HG03439 (cell line): ENCODE measurements at regions not wholly inside any gene's neighbourhood (a gene's known extent, or its start where the extent isn't known, plus 50 kb on each side); places are given as distances from the start of the nearest gene placed in this dataset.
"Not testable (repeated sequence)": the region's sequence is repeated elsewhere in the genome, so short reads cannot be mapped to it uniquely, and the experiment has no call there.

Experiments used
- ATAC-seq: cut with Tn5 transposase; IDR thresholded peaks from one replicate; pipeline ENCODE4 v1.9.1; 2021; ENCODE audit warnings: mild to moderate bottlenecking, moderate library complexity; ENCODE audit not compliant: unreplicated experiment

DNA sequence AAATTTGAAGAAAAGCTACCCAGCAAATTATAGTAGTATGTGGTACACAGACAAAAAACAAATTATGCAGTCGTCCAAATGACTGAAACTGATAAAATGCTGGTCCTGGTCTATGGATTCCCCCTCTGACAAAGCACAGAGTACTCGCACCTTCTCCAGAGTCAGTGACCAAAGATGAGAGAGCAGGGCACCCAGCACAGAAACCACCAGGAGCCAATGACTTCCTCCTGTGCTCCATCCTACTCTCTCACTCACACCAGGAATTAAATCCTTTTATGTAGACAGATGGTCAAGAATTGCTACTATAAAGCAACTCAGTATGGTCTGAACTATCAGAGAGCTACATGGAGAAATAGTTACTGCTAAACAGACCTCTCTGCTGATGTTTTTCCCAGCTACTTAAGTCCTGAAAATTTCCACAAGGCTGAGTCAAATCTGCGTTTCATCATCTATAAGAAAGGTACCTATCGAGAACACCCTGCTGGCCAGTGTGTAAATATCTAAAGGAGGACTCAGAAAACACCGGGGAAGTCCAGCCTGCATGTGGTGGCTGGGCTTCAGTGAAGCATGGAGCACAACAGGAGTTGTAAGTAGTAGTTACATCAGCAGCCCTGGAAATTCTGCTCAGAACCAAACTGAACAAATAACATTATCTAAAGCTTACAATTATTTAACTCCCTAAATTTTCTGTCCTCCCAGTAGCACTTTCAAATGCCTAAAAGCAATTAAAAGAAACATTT is 84.5 kb upstream of the FBXO28 start:
- ATAC-seq = peak; percentile 70

DNA sequence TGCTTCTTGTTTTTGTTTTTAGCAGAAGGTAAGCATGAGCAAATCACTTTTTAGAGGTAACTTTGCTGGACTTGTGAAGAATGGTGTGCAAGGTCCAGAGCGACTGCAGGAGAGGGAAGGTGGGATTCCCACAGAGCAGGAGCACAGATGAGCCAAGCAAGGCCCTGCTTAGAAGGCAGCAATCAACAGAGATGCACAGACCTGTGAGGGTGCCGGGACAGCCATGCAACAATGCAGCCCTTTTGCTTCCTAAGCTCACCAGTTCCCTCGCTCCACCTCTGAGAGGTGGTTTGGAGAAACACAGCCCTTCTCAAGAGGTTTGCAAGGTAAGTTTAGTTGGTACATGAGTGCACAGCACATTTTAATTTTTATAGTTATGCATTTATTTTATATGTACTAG is 85.1 kb upstream of the FBXO28 start:
- ATAC-seq = not testable (repeated sequence)

DNA sequence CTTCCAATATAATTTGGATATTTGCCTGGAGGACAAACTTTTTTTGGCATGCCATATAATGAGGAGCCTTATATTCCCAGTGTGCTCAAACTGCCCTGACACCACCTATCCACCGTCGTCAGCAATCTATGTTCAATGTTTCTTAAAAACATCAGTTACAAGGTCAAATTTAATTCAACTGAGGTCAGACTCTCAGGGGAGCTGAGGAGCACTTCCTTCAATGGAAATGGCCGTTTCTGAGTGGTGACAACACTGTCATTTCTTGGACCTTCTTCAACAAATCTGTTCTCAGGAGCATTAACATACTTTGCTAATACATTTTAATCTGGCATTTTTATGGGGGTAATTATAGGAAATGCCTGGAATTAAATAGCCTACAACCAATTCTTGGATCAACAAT is 90.8 kb upstream of the FBXO28 start:
- not testable (repeated sequence) for ATAC-seq

DNA sequence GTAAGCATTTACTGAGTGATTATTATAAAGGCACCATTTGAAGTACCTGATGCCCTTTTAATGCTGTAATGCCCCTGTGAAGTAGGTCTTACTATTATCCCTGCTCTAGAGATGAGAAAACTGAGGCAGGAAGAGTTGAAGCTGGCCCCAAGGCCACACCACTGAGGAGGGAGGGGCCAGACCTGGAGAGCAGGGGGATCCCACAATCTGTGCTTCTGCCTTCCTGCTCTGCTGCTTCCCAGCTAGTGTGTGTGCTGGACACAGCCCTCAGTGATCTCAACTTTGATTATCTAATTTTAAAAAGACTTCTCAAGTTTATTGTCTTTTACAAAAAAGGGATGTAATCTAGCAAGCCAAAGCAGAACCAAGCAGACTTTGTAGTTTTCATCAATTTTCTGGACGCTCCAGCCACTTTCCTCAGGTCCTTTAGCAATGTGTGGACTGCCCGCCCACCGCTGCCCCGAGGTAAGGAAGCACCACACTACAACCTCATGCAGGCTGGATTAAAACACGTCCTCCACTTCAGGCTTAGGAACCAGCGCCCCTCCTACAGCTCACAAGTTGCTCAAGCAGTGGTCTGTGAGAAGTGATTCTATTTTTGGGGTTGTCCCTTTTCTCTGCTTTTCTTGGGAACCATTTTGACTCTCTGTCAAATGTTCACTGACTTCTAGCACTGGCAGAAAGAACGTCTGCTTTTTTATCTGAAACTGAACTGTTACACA is 91.5 kb upstream of the FBXO28 start:
- ATAC-seq = not testable (repeated sequence)

DNA sequence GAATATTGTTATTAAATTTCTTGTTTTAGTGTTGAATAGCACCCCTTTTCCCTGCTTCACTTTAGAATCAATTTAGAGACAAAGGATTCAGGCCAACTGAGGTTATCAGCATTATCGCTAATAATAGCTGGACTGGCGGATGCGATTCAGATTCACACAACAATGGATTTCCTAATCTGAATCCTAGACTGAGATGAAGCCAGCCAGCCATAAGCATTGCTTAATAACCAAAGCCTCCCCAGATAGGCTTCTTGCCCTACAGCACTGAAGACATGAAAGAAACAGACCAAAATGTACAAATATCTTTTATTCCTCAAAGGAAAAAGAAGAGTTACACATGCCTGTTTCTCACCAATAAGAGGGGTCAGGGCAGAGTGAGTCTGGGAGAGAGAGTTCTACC is 94.0 kb upstream of the FBXO28 start:
- not testable (repeated sequence) for ATAC-seq

DNA sequence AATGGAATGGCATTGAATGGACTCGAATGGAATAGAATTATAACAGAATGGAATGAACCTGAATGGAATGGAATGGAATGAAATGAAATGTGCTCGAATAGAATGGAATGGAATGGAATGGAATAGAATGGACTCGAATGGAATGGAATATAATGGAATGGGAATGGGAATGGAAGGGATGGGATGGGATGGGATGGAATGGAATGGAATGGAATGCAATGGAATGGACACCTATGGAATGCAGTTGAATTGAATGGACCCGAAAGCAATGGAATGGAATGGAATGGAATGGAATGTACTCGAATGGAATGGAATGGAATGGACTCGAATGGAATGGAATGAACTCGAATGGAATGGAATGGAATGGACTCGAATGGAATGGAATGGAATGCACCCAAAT is 98.1 kb upstream of the FBXO28 start:
- not testable (repeated sequence) for ATAC-seq

- ATAC-seq = no peak
These were observed 99.6 kb upstream of the FBXO28 start for GRCh38 chr1:224014330-224014649.

DNA sequence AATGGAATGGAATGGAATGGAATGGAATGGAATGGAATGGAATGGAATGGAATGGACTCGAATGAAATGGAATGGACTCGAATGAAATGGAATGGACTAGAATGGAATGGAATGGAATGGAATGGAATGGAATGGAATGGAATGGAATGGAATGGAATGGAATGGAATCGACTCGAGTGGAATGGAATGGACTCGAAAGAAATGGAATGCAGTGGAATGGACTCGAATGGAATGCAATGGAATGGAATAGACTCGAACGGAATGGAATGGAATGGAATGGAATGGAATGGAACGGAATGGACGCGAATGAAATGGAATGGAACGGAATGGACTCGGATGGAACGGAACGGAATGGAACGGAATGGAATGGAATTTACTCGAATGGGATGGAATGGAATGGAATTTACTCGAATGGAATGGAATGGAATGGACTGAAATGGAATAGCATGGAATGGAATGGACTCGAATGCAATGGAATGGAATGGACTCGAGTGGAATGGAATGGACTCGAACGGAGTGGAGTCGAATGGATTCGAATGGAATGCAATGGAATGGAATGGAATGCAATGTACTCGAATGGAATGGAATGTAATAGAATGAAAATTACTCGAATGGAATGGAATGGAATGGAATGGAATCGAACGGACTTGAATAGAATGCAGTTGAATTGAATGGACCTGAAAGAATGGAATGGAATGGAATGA is 100.1 kb upstream of the FBXO28 start:
- ATAC-seq = not testable (repeated sequence)

GRCh38 chr1:224012807-224013434 is 101.0 kb upstream of the FBXO28 start:
- not testable (repeated sequence) for ATAC-seq

- not testable (repeated sequence) for ATAC-seq
These were observed 101.7 kb upstream of the FBXO28 start for GRCh38 chr1:224012162-224012561.

DNA sequence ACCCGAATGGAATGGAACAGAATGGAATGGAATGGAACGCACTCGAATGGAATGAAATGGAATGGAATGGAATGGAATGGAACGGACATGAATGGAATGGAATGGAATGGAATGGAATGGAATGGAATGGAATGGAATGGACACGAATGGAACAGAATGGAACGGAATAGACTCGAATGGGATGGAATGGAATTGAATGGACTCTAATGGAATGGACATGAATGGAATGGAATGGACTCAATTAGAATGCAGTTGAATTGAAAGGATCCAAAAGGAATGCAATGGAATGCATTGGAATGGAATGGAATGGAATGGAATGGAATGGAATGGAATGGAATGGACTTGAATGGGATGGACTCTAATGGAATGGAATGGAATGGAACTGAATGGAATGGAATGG is 102.2 kb upstream of the FBXO28 start:
- ATAC-seq = not testable (repeated sequence)

GRCh38 chr1:224011153-224011552 is 102.8 kb upstream of the FBXO28 start:
- not testable (repeated sequence) for ATAC-seq

- not testable (repeated sequence) for ATAC-seq
These were observed 107.9 kb upstream of the FBXO28 start for GRCh38 chr1:224005973-224006372.

DNA sequence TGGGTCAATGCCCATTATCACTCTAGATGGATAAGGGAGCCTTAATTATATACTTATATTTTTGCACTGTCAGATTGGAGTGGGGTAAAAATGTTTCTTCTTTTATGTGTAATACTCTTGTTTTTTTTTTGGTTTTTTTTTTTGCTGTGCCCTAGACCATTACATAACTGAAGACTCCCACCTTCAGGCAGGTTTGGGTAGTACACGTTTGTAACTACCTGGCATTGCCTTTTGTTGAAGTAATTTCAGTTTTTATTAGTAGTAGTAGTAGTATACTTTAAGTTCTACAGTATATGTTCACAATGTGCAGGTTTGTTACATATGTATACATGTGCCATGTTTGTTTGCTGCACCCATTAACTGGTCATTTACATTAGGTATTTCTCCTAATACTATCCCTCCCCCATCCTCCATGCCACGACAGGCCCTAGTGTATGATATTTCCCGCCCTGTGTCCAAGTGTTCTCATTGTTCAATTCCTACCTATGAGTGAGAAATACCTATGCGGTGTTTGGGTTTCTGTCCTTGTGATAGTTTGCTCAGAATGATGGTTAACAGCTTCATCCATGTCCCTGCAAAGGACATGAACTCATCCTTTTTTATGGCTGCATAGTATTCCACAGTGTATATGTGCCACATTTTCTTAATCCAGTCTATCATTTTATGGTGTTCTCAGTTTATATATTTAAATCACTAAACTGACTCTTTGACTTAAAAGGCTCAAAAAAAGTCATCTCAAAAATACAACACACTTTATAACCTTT is 109.2 kb upstream of the FBXO28 start:
- ATAC-seq = not testable (repeated sequence)

DNA sequence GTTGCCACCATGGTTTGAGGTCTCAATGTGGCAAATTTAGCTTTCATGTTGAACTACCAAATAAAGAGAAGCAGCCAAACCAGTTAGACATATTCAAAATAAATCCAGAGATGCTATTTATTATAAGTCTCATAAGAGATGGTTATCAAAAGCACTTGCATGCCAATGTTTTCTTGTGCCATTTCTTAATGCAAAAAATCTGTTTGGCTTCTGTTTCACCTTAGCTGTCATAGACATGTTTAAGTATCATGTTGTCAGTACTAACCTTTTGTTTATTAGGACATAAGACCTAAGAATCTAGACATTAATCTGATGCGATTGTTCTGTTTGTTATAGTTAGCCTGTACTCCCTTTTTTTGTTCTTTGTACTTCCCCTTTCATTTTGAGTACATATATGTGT is 110.0 kb upstream of the FBXO28 start:
- not testable (repeated sequence) for ATAC-seq

GRCh38 chr1:224001757-224002156 is 112.2 kb upstream of the FBXO28 start:
- not testable (repeated sequence) for ATAC-seq

DNA sequence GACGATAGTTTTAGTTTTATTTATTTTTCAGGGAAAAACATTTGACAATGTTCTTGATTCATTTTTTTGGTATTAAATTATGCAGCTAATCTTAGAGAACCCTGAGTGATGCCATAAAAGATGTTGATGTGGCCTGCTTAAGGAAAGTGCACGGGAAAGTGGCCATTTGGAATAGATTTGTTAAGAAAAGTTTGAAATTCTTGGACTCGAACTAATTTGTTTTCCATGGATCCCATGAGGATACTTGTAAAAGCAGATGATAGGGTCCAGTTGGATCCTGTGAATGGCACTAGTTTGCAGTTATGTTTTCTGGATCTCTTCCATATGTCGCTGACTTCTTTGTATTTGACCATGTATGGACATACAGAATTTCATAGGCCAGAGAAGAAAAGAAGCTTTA is 114.2 kb upstream of the FBXO28 start:
- ATAC-seq = not testable (repeated sequence)

GRCh38 chr1:223998676-223999455 is 115.0 kb upstream of the FBXO28 start:
- not testable (repeated sequence) for ATAC-seq

GRCh38 chr1:223996376-223996775 is 117.5 kb upstream of the FBXO28 start:
- not testable (repeated sequence) for ATAC-seq
